ENCODE measurements at regions not wholly inside any gene's neighbourhood (a gene's known extent, or its start where the extent isn't known, plus 50 kb on each side); places are given as distances from the start of the nearest gene placed in this dataset.

- TF ChIP-seq TAF1 (CRISPR knock-in tag; IDR thresholded peaks at IDR 0.05) (no peak), SMARCE1 (IDR thresholded peaks at IDR 0.05; ENCODE audit: borderline replicate concordance) (no peak), EP300 (IDR thresholded peaks at IDR 0.05; ENCODE audit: low read depth in 2 of 2, low read length in 2 of 2) (no peak), EP300 (CRISPR knock-in tag; IDR thresholded peaks at IDR 0.05; ENCODE audit: borderline replicate concordance) (no peak), PRPF4 (IDR thresholded peaks at IDR 0.05; ENCODE audit: low read depth, low read length, poor library complexity, severe bottlenecking) (no peak), ZBTB2 (CRISPR knock-in tag; IDR thresholded peaks at IDR 0.05; ENCODE audit: low read depth) (no peak), NCOA2 (CRISPR knock-in tag; IDR thresholded peaks at IDR 0.05) (no peak), CEBPB (IDR thresholded peaks at IDR 0.05; ENCODE audit: borderline replicate concordance, low read depth, low read length) (no peak), ZC3H4 (CRISPR knock-in tag; IDR thresholded peaks at IDR 0.05; ENCODE audit: borderline replicate concordance) (no peak)
Observed at GRCh38 chr17:79408251-79408650, 202.6 kb downstream of the RBFOX3 start.

All from HepG2 (cell line).